ENCODE measurements at regions not wholly inside any gene's neighbourhood (a gene's known extent, or its start where the extent isn't known, plus 50 kb on each side); places are given as distances from the start of the nearest gene placed in this dataset.

GRCh38 chr5:5623397-5623796 lies 200.9 kb downstream of the ICE1 start:
- intact Hi-C loops (cut with DNase I): no loop called here
- 55 to 73% methylated on average over 2 of the region's 2 CpGs for whole genome bisulfite sequencing, 2 donors
- no peak for DNase-seq

GRCh38 chr5:5622806-5623205 lies 200.3 kb downstream of the ICE1 start:
- Histone ChIP-seq H3K4me1 (no peaks in the 10 kb centered on the region), H3K27ac (no peak overlapping the region), H3K4me3 (no peak overlapping the region), H3K36me3 (no peaks in the 10 kb centered on the region), H3K9me3 (peaks cover 0 to 24% (median 0%) of the 10 kb centered on the region in 4 donors), H3K27me3 (no peaks in the 10 kb centered on the region)
- intact Hi-C loops (cut with DNase I): no loop called here
- DNase-seq: no peak
- TF ChIP-seq EP300 (IDR thresholded peaks at IDR 0.05) (no peak), CTCF (IDR thresholded peaks at IDR 0.05) (no peak), POLR2A (IDR thresholded peaks at IDR 0.05) (no peak), POLR2AphosphoS5 (IDR thresholded peaks at IDR 0.05) (no peak)

More at GRCh38 chr5:5623397-5623796, 200.9 kb downstream of the ICE1 start:
- no peak for TF ChIP-seq POLR2AphosphoS5 (IDR thresholded peaks at IDR 0.05)
- no peak for TF ChIP-seq CTCF (IDR thresholded peaks at IDR 0.05)
- TF ChIP-seq POLR2A (IDR thresholded peaks at IDR 0.05): no peak
- no peak for TF ChIP-seq EP300 (IDR thresholded peaks at IDR 0.05)
- Histone ChIP-seq H3K27ac (no peak overlapping the region), H3K9me3 (peaks cover 0 to 24% (median 0%) of the 10 kb centered on the region in 4 donors), H3K27me3 (no peaks in the 10 kb centered on the region), H3K4me3 (no peak overlapping the region), H3K36me3 (no peaks in the 10 kb centered on the region), H3K4me1 (no peaks in the 10 kb centered on the region)

DNA sequence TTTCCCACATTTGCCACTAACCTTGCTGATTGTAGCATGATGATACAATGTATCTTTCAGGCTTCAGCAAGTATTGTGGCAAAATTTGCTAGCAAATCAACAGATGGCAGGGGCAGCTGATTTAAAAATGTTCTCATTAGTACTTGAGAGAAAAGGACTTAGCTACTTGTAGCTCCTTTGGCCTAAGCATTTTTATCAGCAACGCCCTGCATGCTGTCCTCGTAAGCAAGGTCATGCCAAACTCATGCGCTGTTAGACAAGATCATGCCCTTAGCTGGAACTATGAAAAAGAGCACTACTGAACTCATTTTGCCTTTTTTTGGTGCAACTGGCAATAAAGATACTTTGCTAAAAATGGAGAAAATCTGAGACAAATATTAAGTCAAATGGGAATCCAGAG lies 197.1 kb downstream of the ICE1 start:
- TF ChIP-seq POLR2AphosphoS5 (IDR thresholded peaks at IDR 0.05) (no peak), EP300 (IDR thresholded peaks at IDR 0.05) (no peak), CTCF (IDR thresholded peaks at IDR 0.05) (no peak), POLR2A (IDR thresholded peaks at IDR 0.05) (no peak)
- 87 to 91% methylated on average over 3 of the region's 3 CpGs for WGBS, 2 donors
- H3K9me3 ChIP-seq: peaks cover 0 to 20% (median 0%) of the 10 kb centered on the region in 4 donors
- no peak for DNase-seq
- no peak overlapping the region for H3K4me3 ChIP-seq
- H3K27ac ChIP-seq: no peak overlapping the region
- H3K36me3 ChIP-seq: no peaks in the 10 kb centered on the region
- intact Hi-C loops (cut with DNase I): no loop called here
- no peaks in the 10 kb centered on the region for H3K27me3 ChIP-seq
- H3K4me1 ChIP-seq: peaks cover 0 to 31% (median 20%) of the 10 kb centered on the region in 4 donors

DNA sequence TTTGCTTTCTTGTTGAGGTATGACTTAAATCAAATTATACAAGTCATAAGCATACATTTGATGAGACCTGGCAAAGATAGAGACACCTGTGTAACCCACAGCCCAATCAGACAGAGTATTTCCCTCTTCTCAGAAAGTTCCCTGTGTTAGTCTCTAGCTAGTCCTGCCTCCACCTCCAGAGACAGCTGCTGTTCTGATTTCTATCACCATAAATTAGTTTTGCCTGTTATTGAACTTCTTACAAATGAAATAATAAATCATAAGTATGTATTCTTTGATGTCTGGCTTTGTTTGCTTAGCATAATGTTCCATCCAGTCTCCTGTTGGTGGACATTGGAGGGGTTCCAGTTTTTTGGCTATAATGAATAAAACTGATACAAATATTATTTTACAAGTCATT lies 194.5 kb downstream of the ICE1 start:
- TF ChIP-seq EP300 (IDR thresholded peaks at IDR 0.05): no peak
- TF ChIP-seq POLR2AphosphoS5 (IDR thresholded peaks at IDR 0.05): peak in 1 of 4 donors; percentile 18
- no peak for TF ChIP-seq POLR2A (IDR thresholded peaks at IDR 0.05)
- TF ChIP-seq CTCF (IDR thresholded peaks at IDR 0.05): no peak
- intact Hi-C loops (cut with DNase I): no loop called here
- no peak overlapping the region for H3K4me3 ChIP-seq
- H3K36me3 ChIP-seq: no peaks in the 10 kb centered on the region
- no peaks in the 10 kb centered on the region for H3K27me3 ChIP-seq
- no peak for DNase-seq
- peaks cover 0 to 32% (median 20%) of the 10 kb centered on the region in 4 donors for H3K4me1 ChIP-seq
- peaks cover 0 to 4% (median 0%) of the 10 kb centered on the region in 4 donors for H3K9me3 ChIP-seq
- peak overlapping the region in 2 of 4 donors; percentile 54 to 58 for H3K27ac ChIP-seq

- intact Hi-C loops (cut with DNase I): no loop called here
- H3K4me1 ChIP-seq: peaks cover 0 to 32% (median 20%) of the 10 kb centered on the region in 4 donors
- TF ChIP-seq POLR2A (IDR thresholded peaks at IDR 0.05) (no peak), CTCF (IDR thresholded peaks at IDR 0.05) (no peak), POLR2AphosphoS5 (IDR thresholded peaks at IDR 0.05) (no peak), EP300 (IDR thresholded peaks at IDR 0.05) (no peak)
Observed at GRCh38 chr5:5616247-5616895, 193.9 kb downstream of the ICE1 start.

More at GRCh38 chr5:5616247-5616895, 193.9 kb downstream of the ICE1 start:
- Histone ChIP-seq H3K36me3 (no peaks in the 10 kb centered on the region), H3K27ac (peak overlapping the region in 2 of 4 donors; percentile 54 to 58), H3K27me3 (no peaks in the 10 kb centered on the region), H3K4me3 (no peak overlapping the region), H3K9me3 (peaks cover 0 to 4% (median 0%) of the 10 kb centered on the region in 4 donors)
- 31 to 52% methylated on average over 7 of the region's 7 CpGs for WGBS, 2 donors
- no peak for DNase-seq

Measured in sigmoid colon (tissue), 6 donors.